ENCODE measurements at regions not wholly inside any gene's neighbourhood (a gene's known extent, or its start where the extent isn't known, plus 50 kb on each side); places are given as distances from the start of the nearest gene placed in this dataset.

- DNase-seq, result no peak
These were observed 54.7 kb upstream of the TNS3 start for GRCh38 chr7:47636433-47637175.

GRCh38 chr7:47636081-47636432 lies 54.1 kb upstream of the TNS3 start:
- no peak for DNase-seq

GRCh38 chr7:47635091-47636080 lies 53.5 kb upstream of the TNS3 start:
- DNase-seq, result no peak

- no peak for DNase-seq
These were observed 52.4 kb upstream of the TNS3 start for GRCh38 chr7:47634273-47634672.

GRCh38 chr7:47633134-47633533 lies 51.2 kb upstream of the TNS3 start:
- DNase-seq, result no peak

All from occipital lobe (tissue), 1 donor.